GM18858 (cell line): ENCODE measurements at regions not wholly inside any gene's neighbourhood (a gene's known extent, or its start where the extent isn't known, plus 50 kb on each side); places are given as distances from the start of the nearest gene placed in this dataset.

Source experiments
- ATAC-seq: cut with Tn5 transposase; IDR thresholded peaks from one replicate; pipeline ENCODE4 v1.9.1; 2021; ENCODE audit not compliant: unreplicated experiment

DNA sequence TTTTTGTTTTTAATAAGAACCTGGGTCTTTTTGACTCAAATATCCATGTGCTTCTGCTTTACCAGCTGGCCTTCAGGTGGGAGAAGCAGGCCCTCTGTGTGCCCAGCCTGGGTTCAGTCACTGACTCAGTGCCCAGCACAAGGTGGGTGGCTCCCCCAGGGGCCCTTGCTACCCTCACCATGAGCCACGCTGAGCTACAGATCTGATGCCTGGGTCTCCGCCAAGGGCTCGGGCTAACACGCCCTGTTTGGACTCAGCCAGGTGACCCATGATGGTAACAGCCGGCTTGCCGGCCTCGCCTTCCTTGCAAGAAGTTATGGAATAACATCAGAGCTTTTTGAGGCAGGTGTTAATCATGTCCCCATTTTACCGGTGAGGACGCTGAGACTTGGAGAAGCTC, 109.5 kb upstream of the NLRP1 start:
- no peak for ATAC-seq

GRCh38 chr17:5694551-5694950, 110.2 kb upstream of the NLRP1 start:
- ATAC-seq, result no peak

GRCh38 chr17:5695480-5695879, 111.2 kb upstream of the NLRP1 start:
- ATAC-seq, result no peak

DNA sequence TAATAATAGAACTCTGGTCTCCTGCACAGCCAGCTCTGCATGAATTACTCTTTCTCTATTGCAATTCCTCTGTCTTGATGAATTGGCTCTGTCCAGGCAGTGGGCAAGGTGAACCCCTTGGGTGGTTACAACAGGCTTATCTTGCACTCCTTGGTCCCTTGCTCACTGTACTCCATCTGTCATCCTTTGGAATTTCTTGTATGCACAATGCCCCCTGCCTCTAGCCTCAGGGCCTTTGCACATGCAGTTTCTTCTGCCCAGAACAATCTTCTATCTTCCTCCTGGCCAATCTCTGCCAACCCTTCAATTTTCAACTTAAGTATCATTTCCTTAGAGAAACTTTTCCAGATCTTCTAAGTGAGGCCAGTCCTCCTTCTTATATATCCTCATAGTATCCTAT, 114.7 kb upstream of the NLRP1 start:
- ATAC-seq, result no peak

GRCh38 chr17:5699814-5700213, 115.5 kb upstream of the NLRP1 start:
- no peak for ATAC-seq

- ATAC-seq, result no peak
Measured at GRCh38 chr17:5700745-5701144, 116.4 kb upstream of the NLRP1 start.

DNA sequence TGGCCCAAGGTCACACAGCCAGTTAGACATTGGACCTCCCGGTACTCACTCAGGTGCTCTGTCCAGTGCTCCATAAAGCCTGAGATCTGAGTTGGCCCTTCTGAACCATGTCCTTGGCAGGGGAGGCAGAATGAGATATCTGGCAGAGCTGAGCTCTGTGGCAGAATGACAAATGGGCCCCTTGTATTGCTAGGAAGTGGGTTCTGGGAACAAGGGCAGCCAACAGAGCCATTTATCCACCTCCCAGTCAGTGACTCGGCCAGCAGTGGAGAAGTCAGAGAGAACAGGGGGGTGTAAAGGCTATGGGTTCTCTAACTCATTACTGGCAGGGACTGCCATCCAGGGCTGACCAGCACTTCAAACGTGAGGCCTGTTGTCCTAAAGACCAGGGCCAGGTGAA, 117.1 kb upstream of the NLRP1 start:
- no peak for ATAC-seq

GRCh38 chr17:5702951-5703510, 118.7 kb upstream of the NLRP1 start:
- ATAC-seq, result no peak

- ATAC-seq, result no peak
Measured at GRCh38 chr17:5703736-5704135, 119.4 kb upstream of the NLRP1 start.

GRCh38 chr17:5705081-5705875, 121.0 kb upstream of the NLRP1 start:
- no peak for ATAC-seq

GRCh38 chr17:5705876-5706576, 121.7 kb upstream of the NLRP1 start:
- ATAC-seq, result no peak

- ATAC-seq, result no peak
Measured at GRCh38 chr17:5706577-5707210, 122.4 kb upstream of the NLRP1 start.

GRCh38 chr17:5707482-5707881, 123.2 kb upstream of the NLRP1 start:
- ATAC-seq, result no peak

GRCh38 chr17:5708344-5708743, 124.0 kb upstream of the NLRP1 start:
- ATAC-seq, result no peak

- ATAC-seq, result no peak
Measured at GRCh38 chr17:5711344-5711743, 127.0 kb upstream of the NLRP1 start.

DNA sequence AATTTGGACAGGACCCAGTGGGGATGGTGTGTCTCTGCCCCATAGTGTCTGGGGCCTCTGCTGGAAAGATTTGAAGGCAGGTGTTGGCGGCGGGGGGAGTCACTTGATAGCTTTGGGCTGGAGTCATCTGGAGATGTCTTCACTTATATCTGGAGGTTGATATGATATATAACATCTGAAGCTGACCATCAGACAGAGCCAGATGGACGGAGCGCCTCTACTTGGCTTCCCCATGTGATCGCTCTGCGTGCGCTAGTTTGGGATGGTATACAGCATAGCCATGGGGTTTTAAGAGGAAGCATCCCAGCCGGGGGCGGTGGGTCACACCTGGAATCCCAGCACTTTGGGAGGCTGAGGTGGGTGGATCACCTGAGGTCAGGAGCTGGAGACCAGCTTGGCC, 130.7 kb upstream of the NLRP1 start:
- ATAC-seq, result no peak

DNA sequence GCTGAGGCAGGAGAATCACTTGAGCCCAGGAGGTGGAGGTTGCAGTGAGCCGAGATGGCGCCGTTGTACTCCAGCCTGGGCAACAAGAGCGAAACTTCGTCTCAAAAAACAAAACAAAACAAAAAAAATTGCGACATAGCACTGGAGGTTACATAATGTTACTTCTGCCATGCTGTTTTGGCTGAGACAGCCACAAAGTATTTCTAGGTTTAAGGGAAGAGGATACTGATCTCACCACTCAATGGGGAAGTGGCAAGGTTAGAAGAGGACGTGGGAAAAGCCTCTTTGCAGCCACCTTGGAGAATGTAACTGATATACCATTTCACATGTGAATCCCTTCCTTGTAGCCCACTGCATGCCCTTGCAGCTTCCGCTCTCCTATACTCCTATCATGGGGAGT, 131.2 kb upstream of the NLRP1 start:
- ATAC-seq, result no peak

DNA sequence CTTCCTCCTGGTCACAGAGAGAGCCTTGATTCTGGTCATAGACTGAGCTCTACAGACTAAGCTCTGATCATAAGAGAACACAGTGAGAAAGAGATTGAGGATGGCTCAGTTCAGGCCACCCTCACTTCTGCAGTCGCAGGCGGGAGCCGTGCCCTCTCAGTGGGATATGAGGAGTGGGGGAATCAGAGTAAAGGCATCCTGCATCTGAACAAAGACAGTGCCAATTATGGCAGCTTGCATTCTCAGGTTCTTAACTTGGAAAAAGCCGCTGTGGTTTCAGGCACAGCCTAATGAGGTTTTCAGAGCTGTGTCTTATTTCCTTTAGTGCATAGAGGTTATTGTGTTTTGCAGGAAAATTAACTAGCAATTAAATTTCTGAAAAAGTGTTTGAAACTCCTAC, 134.4 kb upstream of the NLRP1 start:
- ATAC-seq, result no peak

GRCh38 chr17:5719976-5720375, 135.7 kb upstream of the NLRP1 start:
- no peak for ATAC-seq

DNA sequence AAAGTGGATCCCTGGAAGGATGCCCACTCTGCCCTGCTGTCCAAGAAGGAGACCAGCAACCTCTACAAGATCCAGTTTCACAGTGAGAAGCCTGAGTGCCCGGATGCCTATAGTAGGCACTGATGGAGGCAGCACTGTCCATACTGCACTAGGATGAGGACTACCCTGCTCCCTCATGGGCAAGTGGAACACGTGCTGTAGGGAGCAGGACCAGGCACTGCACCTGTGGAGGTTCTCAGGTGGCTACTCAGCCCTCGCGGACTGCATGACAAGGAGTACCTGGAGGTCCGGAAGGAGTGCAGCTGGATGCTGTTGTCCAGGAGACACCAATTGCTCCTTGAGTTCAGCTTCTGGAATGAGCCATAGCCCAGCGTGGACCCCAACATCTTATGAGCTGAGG, 146.1 kb upstream of the NLRP1 start:
- ATAC-seq, result no peak

DNA sequence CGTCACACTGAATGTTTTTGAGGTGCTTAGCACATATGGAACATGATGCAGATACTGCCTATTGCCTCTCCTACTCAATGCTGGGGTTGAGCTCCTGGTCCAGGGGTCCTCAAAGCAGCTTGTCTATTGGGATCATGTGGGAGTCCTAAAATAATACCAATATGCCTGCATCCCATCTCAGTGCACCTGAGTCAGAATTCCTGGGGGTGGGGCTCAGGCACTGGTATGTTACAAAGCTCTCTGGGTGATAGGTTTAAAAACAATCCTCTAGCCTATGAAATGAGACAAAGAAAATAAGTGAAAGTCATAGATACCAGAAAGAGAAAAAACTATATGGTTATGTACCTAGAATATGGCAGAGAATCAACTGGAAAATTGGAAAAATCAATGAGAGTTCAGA, 156.6 kb upstream of the NLRP1 start:
- no peak for ATAC-seq

DNA sequence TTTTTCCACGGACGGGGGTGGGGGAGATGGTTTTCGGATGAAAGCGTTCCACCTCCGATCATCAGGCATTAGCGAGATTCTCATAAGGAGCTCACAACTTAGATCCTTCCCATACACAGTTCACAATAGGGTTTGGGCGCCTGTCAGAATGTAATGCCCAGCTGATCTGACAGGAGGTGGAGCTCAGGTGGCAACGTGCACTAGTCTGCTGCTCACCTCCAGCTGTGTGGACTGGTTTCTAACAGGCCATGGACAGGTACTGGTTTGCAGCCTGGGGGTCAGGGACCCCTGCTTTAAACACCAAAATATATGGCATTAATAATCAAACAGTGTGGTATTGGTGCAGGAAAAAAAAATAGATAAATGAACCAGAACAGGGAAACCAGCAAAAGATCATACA, 157.5 kb upstream of the NLRP1 start:
- ATAC-seq, result no peak
